ENCODE measurements at regions not wholly inside any gene's neighbourhood (a gene's known extent, or its start where the extent isn't known, plus 50 kb on each side); places are given as distances from the start of the nearest gene placed in this dataset.
"Not testable (repeated sequence)": the region's sequence is repeated elsewhere in the genome, so short reads cannot be mapped to it uniquely, and the experiment has no call there.

DNA sequence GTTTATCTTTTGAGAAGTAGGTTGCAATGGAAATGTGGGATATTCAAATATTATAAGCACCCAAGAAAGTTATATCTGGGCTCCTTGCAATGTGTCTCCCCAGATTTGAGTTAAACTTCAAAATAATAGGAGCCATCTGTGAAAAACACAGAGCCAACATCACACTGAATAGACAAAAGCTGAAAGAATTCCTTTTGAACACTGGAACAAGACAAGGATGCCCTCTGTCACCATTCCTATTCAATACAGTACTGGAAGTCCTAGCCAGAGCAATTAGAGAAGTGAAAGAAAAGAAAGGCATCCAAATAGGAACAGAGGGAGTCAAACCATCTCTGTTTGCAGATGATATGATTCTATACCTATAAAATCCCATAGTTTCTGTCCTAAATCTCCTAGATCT lies 114.3 kb upstream of the IL1RAPL1 start:
- Histone ChIP-seq H3K27ac (no peak overlapping the region), H3K27me3 (no peaks in the 10 kb centered on the region), H3K9me3 (ENCODE audit: low read depth) (no peaks in the 10 kb centered on the region), H3K36me3 (no peaks in the 10 kb centered on the region), H3K4me3 (no peak overlapping the region), H3K4me1 (ENCODE audit: low read depth) (no peaks in the 10 kb centered on the region)
- no peak for DNase-seq (ENCODE audit: low read depth in 1 of 2, low spot score in 1 of 2)
- TF ChIP-seq, protein P1, sequence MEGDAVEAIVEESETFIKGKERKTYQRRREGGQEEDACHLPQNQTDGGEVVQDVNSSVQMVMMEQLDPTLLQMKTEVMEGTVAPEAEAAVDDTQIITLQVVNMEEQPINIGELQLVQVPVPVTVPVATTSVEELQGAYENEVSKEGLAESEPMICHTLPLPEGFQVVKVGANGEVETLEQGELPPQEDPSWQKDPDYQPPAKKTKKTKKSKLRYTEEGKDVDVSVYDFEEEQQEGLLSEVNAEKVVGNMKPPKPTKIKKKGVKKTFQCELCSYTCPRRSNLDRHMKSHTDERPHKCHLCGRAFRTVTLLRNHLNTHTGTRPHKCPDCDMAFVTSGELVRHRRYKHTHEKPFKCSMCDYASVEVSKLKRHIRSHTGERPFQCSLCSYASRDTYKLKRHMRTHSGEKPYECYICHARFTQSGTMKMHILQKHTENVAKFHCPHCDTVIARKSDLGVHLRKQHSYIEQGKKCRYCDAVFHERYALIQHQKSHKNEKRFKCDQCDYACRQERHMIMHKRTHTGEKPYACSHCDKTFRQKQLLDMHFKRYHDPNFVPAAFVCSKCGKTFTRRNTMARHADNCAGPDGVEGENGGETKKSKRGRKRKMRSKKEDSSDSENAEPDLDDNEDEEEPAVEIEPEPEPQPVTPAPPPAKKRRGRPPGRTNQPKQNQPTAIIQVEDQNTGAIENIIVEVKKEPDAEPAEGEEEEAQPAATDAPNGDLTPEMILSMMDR (IDR thresholded peaks at IDR 0.05; ENCODE audit: low read depth, low read length) = no peak

DNA sequence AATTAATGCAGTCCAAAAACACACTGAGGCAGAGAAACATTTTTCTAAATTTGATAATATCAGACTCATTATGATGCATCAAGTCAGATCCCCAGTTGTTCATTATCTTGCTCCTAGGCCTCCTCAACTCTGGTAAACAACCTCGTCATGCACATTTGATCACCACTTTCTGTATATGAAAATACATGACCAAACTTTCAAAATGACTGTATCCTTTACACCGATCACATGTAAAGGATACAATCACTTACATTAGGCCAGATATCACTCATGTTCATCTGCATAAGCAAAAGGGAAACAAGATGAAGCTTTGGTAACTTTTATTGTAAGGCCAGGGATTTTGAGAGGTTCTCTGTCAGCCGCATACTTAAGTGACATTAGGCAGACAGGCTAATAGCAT lies 99.4 kb upstream of the IL1RAPL1 start:
- no peaks in the 10 kb centered on the region for H3K9me3 ChIP-seq (ENCODE audit: low read depth)
- H3K27ac ChIP-seq = no peak overlapping the region
- no peak for DNase-seq (ENCODE audit: low read depth in 1 of 2, low spot score in 1 of 2)
- no peak overlapping the region for H3K4me3 ChIP-seq
- H3K4me1 ChIP-seq (ENCODE audit: low read depth) = no peaks in the 10 kb centered on the region
- no peaks in the 10 kb centered on the region for H3K36me3 ChIP-seq
- TF ChIP-seq, protein P1 (IDR thresholded peaks at IDR 0.05; ENCODE audit: low read depth, low read length) = no peak
- H3K27me3 ChIP-seq = no peaks in the 10 kb centered on the region

DNA sequence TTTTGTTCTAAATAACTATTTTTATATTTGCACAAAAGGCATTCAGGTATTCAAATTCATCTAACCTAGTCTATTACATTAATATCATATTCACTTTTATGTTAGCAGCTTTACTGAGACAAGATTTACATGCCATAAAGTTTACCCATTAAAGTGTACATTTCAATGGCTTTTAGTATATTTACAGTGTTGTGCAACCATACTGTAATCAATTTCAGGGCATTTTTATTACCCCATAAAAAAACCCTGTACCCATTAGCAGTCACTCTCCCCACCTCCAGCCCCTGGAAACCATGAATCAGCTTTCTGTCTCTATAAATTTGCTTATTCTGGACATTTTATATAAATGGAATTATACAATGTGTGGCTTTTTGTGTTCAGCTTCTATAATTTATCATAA lies 95.9 kb upstream of the IL1RAPL1 start:
- no peak overlapping the region for H3K4me3 ChIP-seq
- no peaks in the 10 kb centered on the region for H3K36me3 ChIP-seq
- DNase-seq (ENCODE audit: low read depth in 1 of 2, low spot score in 1 of 2) = no peak
- no peaks in the 10 kb centered on the region for H3K9me3 ChIP-seq (ENCODE audit: low read depth)
- H3K27me3 ChIP-seq = no peaks in the 10 kb centered on the region
- TF ChIP-seq, protein P1 (IDR thresholded peaks at IDR 0.05; ENCODE audit: low read depth, low read length) = no peak
- no peaks in the 10 kb centered on the region for H3K4me1 ChIP-seq (ENCODE audit: low read depth)
- H3K27ac ChIP-seq = no peak overlapping the region

DNA sequence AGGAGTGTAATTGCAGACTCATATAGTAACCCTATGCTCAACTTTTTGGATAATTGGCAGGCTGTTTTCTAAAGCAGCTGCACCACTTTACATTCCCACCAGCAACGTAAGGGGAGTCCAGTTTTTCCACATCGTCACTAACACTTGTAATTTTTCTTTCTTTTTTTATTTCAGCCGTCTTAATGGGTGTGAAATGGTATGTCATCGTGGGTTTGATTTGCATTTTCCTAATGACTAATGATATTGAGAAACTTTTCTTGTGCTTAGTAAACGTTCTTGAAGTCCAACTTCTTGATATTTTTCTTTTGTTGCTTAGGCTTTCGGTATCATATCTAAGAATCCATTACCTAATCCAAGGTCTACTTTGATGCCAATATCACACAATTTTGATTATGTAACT lies 95.3 kb upstream of the IL1RAPL1 start:
- H3K4me3 ChIP-seq = no peak overlapping the region

DNA sequence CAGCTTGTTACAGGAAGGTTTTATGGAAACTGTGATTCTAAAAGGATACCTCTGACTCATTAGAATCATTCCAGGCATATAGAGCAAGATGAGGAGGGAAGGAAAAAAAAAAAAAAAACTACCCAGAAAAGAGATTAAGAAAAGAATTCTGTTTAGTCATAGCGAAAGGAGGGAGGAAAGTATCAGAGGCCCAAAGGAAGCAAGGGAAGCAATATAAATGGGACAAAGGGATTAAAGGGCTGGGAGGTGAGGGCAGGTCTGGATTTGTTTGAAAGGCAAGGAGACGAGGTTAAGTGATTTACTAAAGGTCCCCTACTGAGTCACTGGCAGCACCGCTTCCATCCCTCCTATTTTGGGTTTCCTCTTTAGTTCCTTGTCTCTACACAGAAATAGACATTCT lies 88.6 kb upstream of the IL1RAPL1 start:
- peaks cover 3% of the 10 kb centered on the region for H3K4me1 ChIP-seq (ENCODE audit: low read depth)
- H3K27me3 ChIP-seq = no peaks in the 10 kb centered on the region
- H3K9me3 ChIP-seq (ENCODE audit: low read depth) = no peaks in the 10 kb centered on the region
- H3K27ac ChIP-seq = no peak overlapping the region
- TF ChIP-seq, protein P1 (IDR thresholded peaks at IDR 0.05; ENCODE audit: low read depth, low read length) = no peak
- H3K4me3 ChIP-seq = no peak overlapping the region
- peak in 1 of 2 donors; percentile 24 for DNase-seq (ENCODE audit: low read depth in 1 of 2, low spot score in 1 of 2)
- H3K36me3 ChIP-seq = no peaks in the 10 kb centered on the region

More for the DNA sequence above, 95.3 kb upstream of the IL1RAPL1 start:
- peak in 1 of 2 donors; percentile 16 for DNase-seq (ENCODE audit: low read depth in 1 of 2, low spot score in 1 of 2)
- no peaks in the 10 kb centered on the region for H3K36me3 ChIP-seq
- no peaks in the 10 kb centered on the region for H3K4me1 ChIP-seq (ENCODE audit: low read depth)
- H3K27me3 ChIP-seq = no peaks in the 10 kb centered on the region
- H3K9me3 ChIP-seq (ENCODE audit: low read depth) = no peaks in the 10 kb centered on the region
- H3K27ac ChIP-seq = no peak overlapping the region
- TF ChIP-seq, protein P1 (IDR thresholded peaks at IDR 0.05; ENCODE audit: low read depth, low read length) = no peak

DNA sequence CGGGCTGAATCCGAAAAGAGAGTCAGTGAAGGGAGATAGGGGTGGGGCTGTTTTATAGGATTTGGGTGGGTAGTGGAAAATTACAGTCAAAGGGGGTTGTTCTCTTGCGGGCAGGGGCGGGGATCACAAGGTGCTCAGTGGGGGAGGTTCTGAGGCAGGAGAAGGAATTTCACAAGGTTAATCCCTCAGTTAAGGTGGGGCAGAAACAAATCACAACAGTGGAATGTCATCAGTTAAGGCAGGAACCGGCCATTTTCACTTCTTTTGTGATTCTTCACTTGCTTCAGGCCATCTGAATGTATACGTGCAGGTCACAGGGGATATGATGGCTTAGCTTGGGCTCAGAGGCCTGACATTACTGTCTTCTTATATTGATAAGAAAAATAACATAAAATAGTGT lies 84.6 kb upstream of the IL1RAPL1 start:
- not testable (repeated sequence) for H3K4me3 ChIP-seq; H3K9me3 ChIP-seq (ENCODE audit: low read depth); H3K36me3 ChIP-seq; H3K27me3 ChIP-seq; H3K27ac ChIP-seq; DNase-seq (ENCODE audit: low read depth in 1 of 2, low spot score in 1 of 2); H3K4me1 ChIP-seq (ENCODE audit: low read depth)

DNA sequence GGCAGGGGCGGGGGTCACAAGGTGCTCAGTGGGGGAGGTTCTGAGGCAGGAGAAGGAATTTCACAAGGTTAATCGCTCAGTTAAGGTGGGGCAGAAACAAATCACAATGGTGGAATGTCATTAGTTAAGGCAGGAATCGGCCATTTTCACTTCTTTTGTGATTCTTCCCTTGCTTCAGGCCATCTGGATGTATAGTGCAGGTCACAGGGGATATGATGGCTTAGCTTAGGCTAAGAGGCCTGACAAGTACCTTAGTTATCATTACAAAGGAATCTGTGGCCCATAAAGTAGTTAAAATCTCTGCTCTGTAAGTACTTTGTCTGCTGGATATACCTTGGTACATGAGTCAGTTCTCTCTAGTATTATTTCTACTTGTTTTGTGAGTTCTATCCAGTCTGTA lies 79.6 kb upstream of the IL1RAPL1 start:
- H3K27ac ChIP-seq; H3K27me3 ChIP-seq; H3K4me3 ChIP-seq; DNase-seq (ENCODE audit: low read depth in 1 of 2, low spot score in 1 of 2); H3K4me1 ChIP-seq (ENCODE audit: low read depth); H3K9me3 ChIP-seq (ENCODE audit: low read depth); H3K36me3 ChIP-seq: not testable (repeated sequence)

Measured in cardiac muscle cell (in vitro differentiated cells and primary cell).